Lower leg skin (tissue), 4 donors: ENCODE measurements at regions not wholly inside any gene's neighbourhood (a gene's known extent, or its start where the extent isn't known, plus 50 kb on each side); places are given as distances from the start of the nearest gene placed in this dataset.

Source experiments
- DNase-seq, 2 donors: peaks; one replicate each; pipeline ENCODE4 v3.0.0-alpha.2; 2019; ENCODE audit warnings: low spot score in 2 of 2
- H3K4me3 ChIP-seq: fragments of 200-600 bp; sonication (generic); 2 replicates; pipeline ENCODE4 v1.5.1; 2017; ENCODE audit warnings: mild to moderate bottlenecking, low read depth; ENCODE audit not compliant: poor library complexity, severe bottlenecking
- CTCF ChIP-seq, 3 donors: fragments of 450-650 bp; IDR thresholded peaks; one replicate each; pipeline ENCODE4 v1.5.1; 2016; ENCODE audit warnings: antibody characterized with exemption in 3 of 3, mild to moderate bottlenecking in 3 of 3, moderate library complexity in 2 of 3
- POLR2A ChIP-seq, 2 donors: fragments of 450-650 bp; IDR thresholded peaks; one replicate each; pipeline ENCODE4 v1.6.1; 2016 to 2017; ENCODE audit warnings: antibody characterized with exemption in 2 of 2, mild to moderate bottlenecking in 1 of 2, moderate library complexity in 1 of 2
- WGBS, 2 donors: methylation state at CpG; one replicate each; pipeline ENCODE4 v1.1.5; 2018; 5-methylcytosine and 5-hydroxymethylcytosine counted together
- intact Hi-C: fragments of 100-400 bp; cut with DNase I; formaldehyde crosslinking; loops from one replicate; pipeline ENCODE4 v1.15.0; 2023; ENCODE audit warnings: low total_unique reads

GRCh38 chr6:54991761-54992330 lies 145.3 kb downstream of the FAM83B start:
- no peak overlapping the region for H3K4me3 ChIP-seq
- DNase-seq, result no peak
- intact Hi-C loops, result no loop called here
- 57 to 73% methylated on average over 1 of the region's 1 CpG for WGBS, 2 donors
- TF ChIP-seq CTCF (IDR thresholded peaks at IDR 0.05) (no peak), POLR2A (IDR thresholded peaks at IDR 0.05) (no peak)

- no peak for TF ChIP-seq POLR2A (IDR thresholded peaks at IDR 0.05)
- no peak for TF ChIP-seq CTCF (IDR thresholded peaks at IDR 0.05)
- H3K4me3 ChIP-seq, result no peak overlapping the region
- DNase-seq, result no peak
- intact Hi-C loops, result no loop called here
Measured at GRCh38 chr6:54992789-54993188, 146.2 kb downstream of the FAM83B start.

- no peak for DNase-seq
- WGBS, 2 donors, result 70 to 79% methylated on average over 4 of the region's 4 CpGs
- no peak for TF ChIP-seq POLR2A (IDR thresholded peaks at IDR 0.05)
- intact Hi-C loops, result no loop called here
- H3K4me3 ChIP-seq, result no peak overlapping the region
Measured at GRCh38 chr6:54993294-54993693, 146.7 kb downstream of the FAM83B start.

GRCh38 chr6:54993948-54994347 lies 147.4 kb downstream of the FAM83B start:
- TF ChIP-seq POLR2A (IDR thresholded peaks at IDR 0.05) (no peak), CTCF (IDR thresholded peaks at IDR 0.05) (no peak)
- H3K4me3 ChIP-seq, result no peak overlapping the region
- intact Hi-C loops, result no loop called here
- WGBS, 2 donors, result 77 to 87% methylated on average over 2 of the region's 2 CpGs
- DNase-seq, result no peak

GRCh38 chr6:54998576-54998975 lies 152.0 kb downstream of the FAM83B start:
- intact Hi-C loops, result no loop called here
- no peak overlapping the region for H3K4me3 ChIP-seq
- DNase-seq, result no peak
- TF ChIP-seq CTCF (IDR thresholded peaks at IDR 0.05) (no peak), POLR2A (IDR thresholded peaks at IDR 0.05) (no peak)
- 92 to 96% methylated on average over 3 of the region's 3 CpGs for WGBS, 2 donors

GRCh38 chr6:55003719-55004430 lies 157.3 kb downstream of the FAM83B start:
- 60 to 63% methylated on average over 4 of the region's 4 CpGs for WGBS, 2 donors
- TF ChIP-seq POLR2A (IDR thresholded peaks at IDR 0.05) (no peak), CTCF (IDR thresholded peaks at IDR 0.05) (no peak)
- no peak overlapping the region for H3K4me3 ChIP-seq
- no peak for DNase-seq
- intact Hi-C loops, result no loop called here
